Gastrocnemius medialis (tissue), 4 donors: ENCODE measurements at regions not wholly inside any gene's neighbourhood (a gene's known extent, or its start where the extent isn't known, plus 50 kb on each side); places are given as distances from the start of the nearest gene placed in this dataset.

Experiments used
- ATAC-seq, 2 donors: fragments of 150-250 bp; one replicate each; pipeline ENCODE4 v1.9.1; 2016
- DNase-seq, 2 donors: peaks; one replicate each; pipeline ENCODE4 v3.0.0-alpha.2; 2019
- H3K27ac ChIP-seq, 4 donors: fragments of 200-600 bp; sonication (generic); 1 replicate in 1 of 4; 2 replicates in 3 of 4; pipeline ENCODE4 v1.5.1; 2016 to 2018; ENCODE audit warnings: mild to moderate bottlenecking in 2 of 4, moderate library complexity in 1 of 4
- H3K27me3 ChIP-seq, 3 donors: fragments of 200-600 bp; sonication (generic) in 2 of 3; 1 replicate in 1 of 3; 2 replicates in 2 of 3; pipeline versions ENCODE4 v1.5.1 to v1.6.0; 2016 to 2019; ENCODE audit warnings: mild to moderate bottlenecking in 1 of 3, moderate library complexity in 1 of 3
- H3K36me3 ChIP-seq, 2 donors: fragments of 200-600 bp; sonication (generic) in 1 of 2; one replicate each; pipeline ENCODE4 v1.5.1; 2017 to 2018
- H3K4me1 ChIP-seq, 2 donors: fragments of 200-600 bp; sonication (generic) in 1 of 2; one replicate each; pipeline ENCODE4 v1.5.1; 2016 to 2017; ENCODE audit warnings: mild to moderate bottlenecking in 2 of 2
- H3K4me3 ChIP-seq, 4 donors: fragments of 200-600 bp; sonication (generic) in 3 of 4; 1 replicate in 1 of 4; 2 replicates in 3 of 4; pipeline ENCODE4 v1.5.1; 2016 to 2019; ENCODE audit warnings: mild to moderate bottlenecking in 2 of 4
- H3K9me3 ChIP-seq, 3 donors: fragments of 200-600 bp; sonication (generic) in 2 of 3; 1 replicate in 1 of 3; 2 replicates in 2 of 3; pipeline ENCODE4 v1.5.1; 2016 to 2019
- CTCF ChIP-seq, 5 experiments: fragments of 450-650 bp in 3 of 5; fragments of 200-600 bp in 2 of 5; sonication (generic) in 2 of 5; IDR thresholded peaks in 4 of 5; conservative IDR thresholded peaks in 1 of 5; 1 replicate in 4 of 5; 2 replicates in 1 of 5; pipeline ENCODE4 v1.5.1; 2016 to 2019; ENCODE audit warnings: antibody characterized with exemption in 5 of 5, mild to moderate bottlenecking in 3 of 5, moderate library complexity in 3 of 5
- POLR2A ChIP-seq, 2 donors: fragments of 450-650 bp; IDR thresholded peaks; one replicate each; pipeline ENCODE4 v1.6.1; 2017; ENCODE audit warnings: antibody characterized with exemption in 2 of 2, mild to moderate bottlenecking in 2 of 2, moderate library complexity in 2 of 2
- in situ Hi-C, 4 donors: fragments of 200-750 bp; cut with MboI; loops; one replicate each; pipeline versions ENCODE4 v1.15.0 to v1.8.0; 2017; ENCODE audit warnings: low sequenced_read_pairs in 4 of 4
- intact Hi-C: fragments of 100-400 bp; cut with DNase I; formaldehyde crosslinking; loops from one replicate; pipeline ENCODE4 v1.15.1; 2023; ENCODE audit warnings: low total_unique reads

- DNase-seq (no peak), ATAC-seq (no peak)
- in situ Hi-C loops: no loop called here
- H3K4me1 ChIP-seq: no peaks in the 10 kb centered on the region
- H3K4me3 ChIP-seq: no peak overlapping the region
- intact Hi-C loops: no loop called here
- no peaks in the 10 kb centered on the region for H3K27me3 ChIP-seq
- TF ChIP-seq CTCF (IDR thresholded peaks at IDR 0.05 in 4 of 5, conservative IDR thresholded peaks at IDR 0.05 in 1 of 5) (no peak), POLR2A (IDR thresholded peaks at IDR 0.05) (no peak)
- H3K27ac ChIP-seq: no peak overlapping the region
- no peaks in the 10 kb centered on the region for H3K36me3 ChIP-seq
- H3K9me3 ChIP-seq: no peaks in the 10 kb centered on the region
These were observed 130.7 kb downstream of the WNT7A start for GRCh38 chr3:13749063-13749764.

- Histone ChIP-seq H3K9me3 (no peaks in the 10 kb centered on the region), H3K4me1 (no peaks in the 10 kb centered on the region), H3K4me3 (no peak overlapping the region), H3K36me3 (no peaks in the 10 kb centered on the region), H3K27ac (no peak overlapping the region), H3K27me3 (no peaks in the 10 kb centered on the region)
- in situ Hi-C loops (no loop called here), intact Hi-C loops (no loop called here)
- no peak for DNase-seq
- no peak for ATAC-seq
- TF ChIP-seq POLR2A (IDR thresholded peaks at IDR 0.05) (no peak), CTCF (IDR thresholded peaks at IDR 0.05 in 4 of 5, conservative IDR thresholded peaks at IDR 0.05 in 1 of 5) (no peak)
These were observed 131.5 kb downstream of the WNT7A start for GRCh38 chr3:13748276-13748879.

GRCh38 chr3:13747627-13748026 is 132.2 kb downstream of the WNT7A start:
- Histone ChIP-seq H3K9me3 (no peaks in the 10 kb centered on the region), H3K36me3 (no peaks in the 10 kb centered on the region), H3K4me1 (no peaks in the 10 kb centered on the region), H3K27ac (no peak overlapping the region), H3K27me3 (no peaks in the 10 kb centered on the region), H3K4me3 (no peak overlapping the region)
- DNase-seq (no peak), ATAC-seq (no peak)
- no peak for TF ChIP-seq POLR2A (IDR thresholded peaks at IDR 0.05)
- no peak for TF ChIP-seq CTCF (IDR thresholded peaks at IDR 0.05 in 4 of 5, conservative IDR thresholded peaks at IDR 0.05 in 1 of 5)
- in situ Hi-C loops (no loop called here), intact Hi-C loops (no loop called here)

- intact Hi-C loops (no loop called here), in situ Hi-C loops (no loop called here)
- Histone ChIP-seq H3K4me1 (no peaks in the 10 kb centered on the region), H3K4me3 (no peak overlapping the region), H3K27me3 (peaks cover 0 to 3% (median 0%) of the 10 kb centered on the region in 3 donors), H3K36me3 (no peaks in the 10 kb centered on the region), H3K27ac (no peak overlapping the region), H3K9me3 (no peaks in the 10 kb centered on the region)
- TF ChIP-seq CTCF (IDR thresholded peaks at IDR 0.05 in 4 of 5, conservative IDR thresholded peaks at IDR 0.05 in 1 of 5) (no peak), POLR2A (IDR thresholded peaks at IDR 0.05) (no peak)
- ATAC-seq (no peak), DNase-seq (no peak)
These were observed 133.5 kb downstream of the WNT7A start for GRCh38 chr3:13746385-13746784.
